Activated B cell treated with CpG ODN at 0.5 μM for 24 hours (primary cell): ENCODE measurements at regions not wholly inside any gene's neighbourhood (a gene's known extent, or its start where the extent isn't known, plus 50 kb on each side); places are given as distances from the start of the nearest gene placed in this dataset.

ENCODE experiments used
- ATAC-seq: fragments of 200-7000 bp; cut with Tn5 transposase; one replicate; pipeline ENCODE4 v1.10.0; 2021; ENCODE audit warnings: low read depth, mild to moderate bottlenecking, moderate library complexity
- CTCF ChIA-PET: fragments of 350-600 bp; sonication (Branson Sonifier 250); formaldehyde crosslinking; loops from one replicate; lab custom pipeline; 2021; ENCODE audit warnings: antibody characterized with exemption; lab: Charles Lee
- POLR2A ChIA-PET: fragments of 350-600 bp; sonication (Branson Sonifier 250); formaldehyde crosslinking; loops from one replicate; lab custom pipeline; 2021; ENCODE audit warnings: antibody characterized with exemption; lab: Charles Lee
- DNase-seq: peaks from one replicate; pipeline ENCODE4 v3.0.0; 2022
- H3K27ac Mint-ChIP-seq: one replicate; pipeline ENCODE4 v1.8.0; 2020; ENCODE audit warnings: mixed read lengths
- H3K27me3 Mint-ChIP-seq: one replicate; pipeline ENCODE4 v1.8.0; 2021; ENCODE audit warnings: mixed read lengths
- H3K36me3 Mint-ChIP-seq: one replicate; pipeline ENCODE4 v1.8.0; 2021; ENCODE audit warnings: low read depth, mixed read lengths
- H3K4me1 Mint-ChIP-seq: one replicate; pipeline ENCODE4 v1.8.0; 2021; ENCODE audit warnings: mixed read lengths
- H3K4me3 Mint-ChIP-seq: one replicate; pipeline ENCODE4 v1.8.0; 2020; ENCODE audit warnings: mild to moderate bottlenecking, mixed read lengths
- H3K9me3 Mint-ChIP-seq: one replicate; pipeline ENCODE4 v1.8.0; 2020; ENCODE audit warnings: mixed read lengths
- intact Hi-C: fragments of 100-400 bp; cut with micrococcal nuclease; formaldehyde crosslinking; loops from one replicate; pipeline ENCODE4 v1.15.1; 2024
- TF ChIP-seq, protein P1 (sequence below): fragments of 200-600 bp; IDR thresholded peaks from one replicate; pipeline ENCODE4 v1.8.0; 2022; ENCODE audit warnings: antibody characterized with exemption, mild to moderate bottlenecking

DNA sequence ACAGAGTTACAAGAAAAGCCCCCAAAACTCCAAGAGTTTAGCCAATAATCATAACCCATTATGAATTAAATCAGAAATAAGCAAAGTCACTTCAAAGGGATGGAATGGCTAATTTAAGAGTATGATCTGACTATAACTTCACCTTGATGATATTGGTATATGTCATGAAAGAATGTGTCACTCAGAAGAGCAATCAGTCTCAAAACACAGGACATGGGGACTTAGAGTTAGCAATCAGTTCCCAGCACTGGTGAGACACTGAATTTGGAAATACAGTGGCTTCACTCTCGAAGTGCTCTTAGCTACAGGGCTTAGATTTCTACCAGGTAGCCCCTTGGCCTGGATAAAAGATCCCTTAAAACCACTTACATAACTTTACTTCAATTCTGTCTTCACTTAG, 65.7 kb upstream of the EXOC1L start:
- H3K4me1 Mint-ChIP-seq, result no peaks in the 10 kb centered on the region
- peaks cover 9% of the 10 kb centered on the region for H3K27me3 Mint-ChIP-seq
- TF ChIP-seq, protein P1, sequence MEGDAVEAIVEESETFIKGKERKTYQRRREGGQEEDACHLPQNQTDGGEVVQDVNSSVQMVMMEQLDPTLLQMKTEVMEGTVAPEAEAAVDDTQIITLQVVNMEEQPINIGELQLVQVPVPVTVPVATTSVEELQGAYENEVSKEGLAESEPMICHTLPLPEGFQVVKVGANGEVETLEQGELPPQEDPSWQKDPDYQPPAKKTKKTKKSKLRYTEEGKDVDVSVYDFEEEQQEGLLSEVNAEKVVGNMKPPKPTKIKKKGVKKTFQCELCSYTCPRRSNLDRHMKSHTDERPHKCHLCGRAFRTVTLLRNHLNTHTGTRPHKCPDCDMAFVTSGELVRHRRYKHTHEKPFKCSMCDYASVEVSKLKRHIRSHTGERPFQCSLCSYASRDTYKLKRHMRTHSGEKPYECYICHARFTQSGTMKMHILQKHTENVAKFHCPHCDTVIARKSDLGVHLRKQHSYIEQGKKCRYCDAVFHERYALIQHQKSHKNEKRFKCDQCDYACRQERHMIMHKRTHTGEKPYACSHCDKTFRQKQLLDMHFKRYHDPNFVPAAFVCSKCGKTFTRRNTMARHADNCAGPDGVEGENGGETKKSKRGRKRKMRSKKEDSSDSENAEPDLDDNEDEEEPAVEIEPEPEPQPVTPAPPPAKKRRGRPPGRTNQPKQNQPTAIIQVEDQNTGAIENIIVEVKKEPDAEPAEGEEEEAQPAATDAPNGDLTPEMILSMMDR, result no peak
- DNase-seq (no peak), ATAC-seq (no peak)
- H3K4me3 Mint-ChIP-seq, result no peak overlapping the region
- CTCF ChIA-PET, result no interaction called here
- no peaks in the 10 kb centered on the region for H3K36me3 Mint-ChIP-seq
- intact Hi-C loops, result no loop called here
- POLR2A ChIA-PET, result no interaction called here
- H3K27ac Mint-ChIP-seq, result no peak overlapping the region
- no peaks in the 10 kb centered on the region for H3K9me3 Mint-ChIP-seq

GRCh38 chr4:55754754-55755350, 64.7 kb upstream of the EXOC1L start:
- H3K4me1 Mint-ChIP-seq, result no peaks in the 10 kb centered on the region
- H3K36me3 Mint-ChIP-seq, result no peaks in the 10 kb centered on the region
- no peak overlapping the region for H3K27ac Mint-ChIP-seq
- ChIA-PET CTCF (no interaction called here), POLR2A (no interaction called here)
- intact Hi-C loops, result no loop called here
- H3K4me3 Mint-ChIP-seq, result no peak overlapping the region
- H3K9me3 Mint-ChIP-seq, result no peaks in the 10 kb centered on the region
- TF ChIP-seq, protein P1, result no peak
- peaks cover 6% of the 10 kb centered on the region for H3K27me3 Mint-ChIP-seq
- ATAC-seq (no peak), DNase-seq (no peak)

- TF ChIP-seq, protein P1, result no peak
- Mint-ChIP-seq H3K27ac (no peak overlapping the region), H3K27me3 (peaks cover 6% of the 10 kb centered on the region), H3K36me3 (no peaks in the 10 kb centered on the region), H3K4me3 (no peak overlapping the region), H3K4me1 (no peaks in the 10 kb centered on the region), H3K9me3 (no peaks in the 10 kb centered on the region)
- ChIA-PET POLR2A (no interaction called here), CTCF (no interaction called here)
- DNase-seq (no peak), ATAC-seq (no peak)
- intact Hi-C loops, result no loop called here
These were observed 63.4 kb upstream of the EXOC1L start for GRCh38 chr4:55756208-55756607.

- CTCF ChIA-PET, result no interaction called here
- POLR2A ChIA-PET, result no interaction called here
- Mint-ChIP-seq H3K36me3 (no peaks in the 10 kb centered on the region), H3K27ac (no peak overlapping the region), H3K27me3 (peaks cover 3% of the 10 kb centered on the region), H3K4me1 (no peaks in the 10 kb centered on the region), H3K9me3 (no peaks in the 10 kb centered on the region), H3K4me3 (no peak overlapping the region)
- intact Hi-C loops, result no loop called here
- DNase-seq (no peak), ATAC-seq (no peak)
- TF ChIP-seq, protein P1, result no peak
These were observed 62.1 kb upstream of the EXOC1L start for GRCh38 chr4:55757356-55757952.

DNA sequence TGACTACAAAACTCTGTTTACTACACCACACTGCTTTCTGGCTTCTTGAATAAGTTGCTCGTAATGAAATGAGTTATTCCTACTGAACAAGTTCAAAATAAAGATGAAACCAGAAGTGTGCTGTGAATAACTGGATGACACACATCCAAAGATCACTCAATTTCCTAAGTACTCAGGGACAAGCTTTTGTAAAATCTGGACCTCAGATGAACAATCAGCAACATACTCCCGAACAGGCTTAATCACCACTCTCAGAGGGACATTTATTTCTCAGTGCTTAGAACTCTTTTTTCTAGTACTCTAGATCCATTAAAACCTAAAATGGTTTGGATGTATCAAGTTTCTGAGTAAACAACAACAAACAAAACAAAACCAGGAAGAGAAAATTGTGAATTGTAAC, 61.5 kb upstream of the EXOC1L start:
- no peak overlapping the region for H3K4me3 Mint-ChIP-seq
- H3K36me3 Mint-ChIP-seq, result no peaks in the 10 kb centered on the region
- DNase-seq (no peak), ATAC-seq (no peak)
- ChIA-PET CTCF (no interaction called here), POLR2A (no interaction called here)
- H3K27me3 Mint-ChIP-seq, result no peaks in the 10 kb centered on the region
- no peak overlapping the region for H3K27ac Mint-ChIP-seq
- intact Hi-C loops, result no loop called here
- TF ChIP-seq, protein P1, result no peak
- H3K4me1 Mint-ChIP-seq, result no peaks in the 10 kb centered on the region
- H3K9me3 Mint-ChIP-seq, result no peaks in the 10 kb centered on the region
